Left renal cortex interstitium (tissue), 4 donors: ENCODE measurements at regions not wholly inside any gene's neighbourhood (a gene's known extent, or its start where the extent isn't known, plus 50 kb on each side); places are given as distances from the start of the nearest gene placed in this dataset.

Experiments used
- DNase-seq, 4 donors: peaks; one replicate each; pipeline ENCODE4 v3.0.0-alpha.2; 2013; ENCODE audit warnings: low read depth in 4 of 4, low spot score in 2 of 4, missing footprints in 1 of 4

DNA sequence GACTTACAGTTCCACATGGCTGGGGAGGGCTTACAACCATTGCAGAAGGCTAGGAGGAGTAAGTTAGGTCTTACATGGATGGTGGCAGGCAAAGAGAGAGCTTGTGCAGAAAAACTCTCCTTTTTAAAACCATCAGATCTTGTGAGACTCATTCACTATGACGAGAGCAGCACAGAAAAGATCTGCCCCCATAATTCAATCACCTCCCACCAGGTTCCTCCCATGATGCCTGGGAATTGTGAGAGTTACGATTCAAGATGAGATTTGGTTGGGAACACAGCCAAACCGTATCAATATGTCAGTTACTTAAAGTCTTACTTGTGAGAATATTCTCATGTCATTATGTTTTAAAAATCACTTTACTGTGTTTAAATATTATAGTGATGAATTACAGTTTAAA is 481.9 kb downstream of the ARL4A start:
- DNase-seq = no peak

GRCh38 chr7:13174991-13175390 is 487.6 kb downstream of the ARL4A start:
- DNase-seq = no peak

- DNase-seq = no peak
These were observed 491.7 kb downstream of the ARL4A start for GRCh38 chr7:13179011-13179582.

GRCh38 chr7:13179775-13180523 is 492.5 kb downstream of the ARL4A start:
- DNase-seq = no peak

DNA sequence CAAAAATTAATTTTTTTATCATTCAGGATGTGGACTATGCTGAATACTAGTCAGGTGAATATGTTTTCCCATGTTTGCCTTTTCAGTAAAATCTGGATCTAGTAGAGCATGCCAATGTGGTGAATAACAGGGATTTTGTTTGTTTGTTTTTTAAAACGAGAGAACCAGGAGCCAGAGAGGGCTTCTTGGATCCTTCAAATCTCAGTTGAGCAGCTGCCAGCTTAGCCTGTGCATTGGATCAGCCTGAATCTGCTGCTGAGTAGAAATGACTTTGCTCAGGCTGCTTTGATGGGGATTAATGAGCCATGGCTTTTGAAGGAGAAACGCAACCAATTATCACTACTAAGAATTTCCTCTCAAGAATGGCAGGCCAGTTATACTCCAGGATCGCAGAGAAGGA is 493.8 kb downstream of the ARL4A start:
- no peak for DNase-seq

DNA sequence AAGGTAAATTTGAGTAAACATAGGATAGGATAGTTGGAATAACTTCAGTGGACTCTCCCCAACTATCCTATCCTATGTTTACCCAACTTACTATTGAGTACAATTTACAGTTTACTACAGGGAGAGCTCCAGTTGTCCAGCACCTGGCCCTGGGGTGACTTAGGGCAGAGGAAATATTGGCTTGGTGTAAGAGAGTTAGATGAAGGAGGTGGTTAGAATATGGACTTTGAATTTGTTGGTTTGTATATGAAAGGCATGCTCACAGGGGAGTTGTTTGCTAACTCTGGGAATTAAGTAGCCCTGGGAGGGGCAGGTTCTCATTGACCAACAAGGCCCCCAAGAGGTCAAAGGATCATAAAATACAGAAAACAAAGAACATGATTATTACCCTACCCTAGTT is 497.7 kb downstream of the ARL4A start:
- no peak for DNase-seq

DNA sequence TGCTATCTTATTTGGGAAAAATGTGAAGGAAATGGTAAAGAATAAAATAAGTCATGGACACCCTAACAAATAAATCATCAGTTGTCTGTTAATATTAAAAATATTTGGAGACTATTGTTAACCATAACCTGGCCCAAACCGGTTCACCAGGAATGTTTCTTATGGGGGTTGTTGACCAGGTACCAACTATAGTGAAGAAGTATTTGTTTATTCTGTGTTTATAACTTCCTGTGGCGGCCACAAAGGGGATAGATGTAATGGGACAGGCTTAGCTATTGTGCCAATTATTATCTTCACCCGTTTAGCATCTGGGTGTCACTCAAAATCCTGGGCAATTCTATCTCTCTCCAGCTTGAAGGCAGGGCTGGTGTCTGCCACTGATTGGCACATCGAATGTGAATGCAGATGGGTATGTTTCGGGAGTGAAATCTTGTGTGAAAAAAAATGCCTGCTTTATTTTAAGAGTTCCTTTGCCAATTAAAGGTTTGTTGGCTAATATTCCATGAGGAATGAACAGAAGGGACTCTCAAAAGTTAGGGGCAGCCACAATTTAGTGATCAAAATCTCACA is 500.9 kb downstream of the ARL4A start:
- no peak for DNase-seq

- no peak for DNase-seq
These were observed 501.5 kb downstream of the ARL4A start for GRCh38 chr7:13188922-13189321.

DNA sequence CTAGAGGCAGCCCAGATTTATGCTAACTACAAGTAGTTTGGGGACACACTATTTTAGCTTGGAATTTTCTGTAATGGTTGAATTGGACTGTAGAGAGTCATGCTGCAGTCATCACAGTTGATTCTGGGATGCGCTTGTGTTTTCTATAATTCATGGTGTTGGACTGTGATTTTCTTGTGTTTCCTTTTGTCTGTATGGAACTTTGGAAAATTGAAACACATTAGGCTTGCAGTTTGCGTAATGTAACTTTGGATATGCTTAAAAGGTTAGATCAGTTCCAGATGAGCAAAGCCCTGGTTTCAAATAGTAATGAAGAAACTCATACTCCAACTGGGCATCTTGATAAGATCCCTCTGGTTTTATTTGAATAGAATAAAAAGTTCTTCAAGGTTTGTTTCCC is 502.2 kb downstream of the ARL4A start:
- no peak for DNase-seq

- no peak for DNase-seq
These were observed 510.1 kb downstream of the ARL4A start for GRCh38 chr7:13197501-13197900.

DNA sequence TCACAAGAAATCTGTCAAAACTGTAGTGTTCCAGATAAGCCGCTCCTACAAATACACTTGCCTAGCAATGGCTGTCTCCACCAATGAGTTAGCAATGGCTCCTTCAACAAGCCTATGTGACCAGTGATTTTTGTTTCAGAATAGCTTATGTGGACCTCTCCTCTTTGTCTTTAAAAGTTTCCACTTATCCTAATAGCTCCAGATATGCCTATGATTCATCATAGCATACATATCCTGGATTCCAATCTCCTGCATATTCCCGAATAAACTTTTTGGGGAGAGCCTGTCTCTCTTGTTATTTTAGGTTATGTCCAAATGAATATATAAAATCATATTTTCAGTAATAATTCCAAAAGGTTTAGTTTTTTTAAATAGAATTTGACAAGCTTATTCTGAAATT is 510.6 kb downstream of the ARL4A start:
- no peak for DNase-seq

DNA sequence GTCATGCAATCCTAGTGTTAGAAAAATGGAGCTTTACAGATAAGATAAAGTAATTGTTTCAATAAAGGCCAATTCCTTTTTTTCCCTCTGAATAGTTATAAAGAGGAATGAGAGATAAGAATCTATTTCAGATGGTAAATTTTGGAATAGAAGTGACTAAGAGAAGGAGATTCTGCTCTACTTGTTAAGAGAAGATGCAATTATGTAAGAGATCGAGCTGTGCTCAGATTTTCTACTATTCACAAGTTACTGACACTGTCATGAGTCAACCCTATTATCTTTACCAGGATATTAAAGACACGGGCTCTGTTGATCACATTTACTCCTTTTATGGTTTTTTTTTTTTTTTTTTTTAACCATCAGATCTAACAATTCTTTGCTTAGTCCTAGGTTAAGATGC is 511.3 kb downstream of the ARL4A start:
- DNase-seq = no peak

- no peak for DNase-seq
These were observed 514.2 kb downstream of the ARL4A start for GRCh38 chr7:13201628-13202027.

GRCh38 chr7:13217768-13218167 is 530.3 kb downstream of the ARL4A start:
- no peak for DNase-seq

DNA sequence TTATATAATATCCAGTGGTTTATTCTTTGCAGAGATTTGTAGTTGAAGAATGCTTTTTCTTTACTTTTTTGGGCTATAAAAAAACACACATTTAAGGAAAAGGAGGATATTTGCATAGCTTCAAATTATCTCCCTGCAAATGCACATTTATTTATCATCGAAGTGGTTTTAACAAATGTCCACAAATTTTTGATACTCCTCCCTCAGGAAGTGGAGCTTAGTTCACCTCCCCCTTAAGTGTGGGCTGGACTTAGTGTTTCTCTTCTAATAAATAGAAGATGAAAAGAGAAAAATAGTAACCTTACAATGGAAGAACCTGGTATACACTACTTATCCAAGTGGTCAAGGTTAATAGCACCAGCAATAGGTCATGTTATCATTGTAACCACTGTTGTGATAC is 537.6 kb downstream of the ARL4A start:
- no peak for DNase-seq

DNA sequence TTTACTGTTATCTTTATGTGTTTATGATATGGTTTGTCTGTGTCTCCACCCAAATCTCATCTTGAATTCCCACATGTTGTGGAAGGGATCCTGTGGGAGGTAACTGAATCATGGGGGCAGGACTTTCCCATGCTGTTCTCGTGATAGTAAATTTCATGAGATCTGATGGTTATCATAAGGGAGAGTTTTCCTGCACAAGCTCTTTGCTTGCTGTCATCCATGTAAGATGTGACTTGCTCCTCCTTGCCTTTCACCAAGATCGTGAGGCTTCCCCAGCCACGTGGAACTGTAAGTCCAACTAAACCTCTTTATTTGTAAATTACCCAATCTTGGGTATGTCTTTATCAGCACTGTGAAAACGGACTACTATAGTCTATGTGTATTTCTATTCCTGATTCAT is 539.0 kb downstream of the ARL4A start:
- DNase-seq = no peak

GRCh38 chr7:13231216-13231615 is 543.8 kb downstream of the ARL4A start:
- DNase-seq = no peak

- no peak for DNase-seq
These were observed 548.0 kb downstream of the ARL4A start for GRCh38 chr7:13235436-13235835.

GRCh38 chr7:13236026-13236425 is 548.6 kb downstream of the ARL4A start:
- DNase-seq = no peak

GRCh38 chr7:13240349-13240748 is 552.9 kb downstream of the ARL4A start:
- no peak for DNase-seq

DNA sequence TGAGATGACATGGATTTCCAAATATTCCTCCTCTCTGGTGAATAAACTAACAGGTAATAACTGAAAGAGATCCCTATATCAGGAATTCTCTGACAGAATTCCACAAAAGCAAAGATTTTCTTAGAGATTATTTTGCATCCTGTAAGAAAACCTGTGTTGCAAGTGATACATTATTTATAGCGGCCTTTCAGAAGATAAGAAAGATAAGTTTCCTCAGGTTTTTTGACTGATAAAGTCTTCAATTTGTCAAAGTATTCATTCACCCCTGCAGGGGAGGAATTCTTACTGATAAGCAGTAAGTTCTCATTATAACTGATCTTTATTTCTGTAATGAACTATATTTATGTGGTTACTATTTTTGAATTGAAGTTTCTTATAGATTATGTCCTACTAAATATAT is 554.0 kb downstream of the ARL4A start:
- no peak for DNase-seq

DNA sequence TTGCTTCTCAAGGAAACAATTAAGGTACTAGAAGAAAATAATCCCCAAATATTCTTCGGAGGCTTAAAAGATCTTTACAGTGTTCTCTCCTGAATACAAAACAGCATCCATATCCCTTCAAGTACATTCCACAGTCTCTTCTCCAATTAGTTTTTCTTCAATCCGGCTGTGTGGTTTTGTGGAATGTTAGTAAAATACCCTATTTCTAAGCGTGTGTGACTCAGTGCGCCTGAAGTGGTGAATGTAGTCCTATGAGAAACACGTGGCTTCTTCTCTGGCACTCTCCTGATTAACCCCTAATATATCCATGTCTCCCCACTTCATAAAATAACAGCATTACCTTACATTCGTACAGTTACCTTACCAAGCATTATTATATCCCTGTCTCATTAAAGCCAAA is 570.2 kb downstream of the ARL4A start:
- DNase-seq = no peak
